Chondrocyte (in vitro differentiated cells): ENCODE measurements at regions not wholly inside any gene's neighbourhood (a gene's known extent, or its start where the extent isn't known, plus 50 kb on each side); places are given as distances from the start of the nearest gene placed in this dataset.

Source experiments
- DNase-seq: peaks from one replicate; pipeline ENCODE4 v3.0.0; 2021; ENCODE audit warnings: mixed read lengths, low spot score
- H3K27ac Mint-ChIP-seq: one replicate; pipeline ENCODE4 v1.8.0; 2021; ENCODE audit warnings: mild to moderate bottlenecking, moderate library complexity, mixed read lengths; ENCODE audit not compliant: unreplicated experiment
- H3K27me3 Mint-ChIP-seq: 2 replicates; pipeline ENCODE4 v1.8.0; 2021; ENCODE audit warnings: low read depth, mixed read lengths
- H3K36me3 Mint-ChIP-seq: 2 replicates; pipeline ENCODE4 v1.8.0; 2021; ENCODE audit warnings: low read depth, mixed read lengths
- H3K4me1 Mint-ChIP-seq: 2 replicates; pipeline ENCODE4 v1.8.0; 2021; ENCODE audit warnings: low read depth, mild to moderate bottlenecking, mixed read lengths
- H3K4me3 Mint-ChIP-seq: one replicate; pipeline ENCODE4 v1.8.0; 2021; ENCODE audit warnings: mild to moderate bottlenecking, moderate library complexity, mixed read lengths; ENCODE audit not compliant: unreplicated experiment
- H3K9me3 Mint-ChIP-seq: 2 replicates; pipeline ENCODE4 v1.8.0; 2021; ENCODE audit warnings: low read depth, mixed read lengths
- TF ChIP-seq, protein P1 (sequence below): fragments of 200-600 bp; sonication (generic); IDR thresholded peaks from 2 replicates; pipeline ENCODE4 v1.5.0; 2021; ENCODE audit warnings: antibody characterized with exemption, mild to moderate bottlenecking, moderate library complexity

DNA sequence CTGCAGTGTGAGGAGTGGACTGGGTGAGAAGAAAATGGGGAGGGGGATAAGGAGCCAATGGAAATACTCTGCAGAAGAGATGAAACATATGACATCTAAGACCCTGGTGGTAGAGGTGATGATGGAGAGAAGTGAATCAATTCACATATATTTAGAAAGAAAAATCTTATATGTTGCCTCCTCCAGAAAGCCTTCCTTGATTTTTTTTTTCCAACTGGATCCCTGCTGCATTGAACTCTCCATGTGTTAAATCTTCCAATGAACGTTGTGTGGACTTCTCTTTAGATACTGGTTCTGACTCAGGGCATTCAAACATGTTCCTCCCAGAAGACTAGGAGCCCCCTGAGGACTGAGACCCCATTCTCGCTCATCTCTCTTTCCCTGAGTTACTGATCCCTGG is 348.3 kb downstream of the TSHZ3 start:
- no peak for DNase-seq
- Mint-ChIP-seq H3K36me3 (no peaks in the 10 kb centered on the region), H3K27ac (no peak overlapping the region), H3K27me3 (peaks cover 6% of the 10 kb centered on the region), H3K9me3 (no peaks in the 10 kb centered on the region), H3K4me3 (no peak overlapping the region), H3K4me1 (no peaks in the 10 kb centered on the region)
- TF ChIP-seq, protein P1, sequence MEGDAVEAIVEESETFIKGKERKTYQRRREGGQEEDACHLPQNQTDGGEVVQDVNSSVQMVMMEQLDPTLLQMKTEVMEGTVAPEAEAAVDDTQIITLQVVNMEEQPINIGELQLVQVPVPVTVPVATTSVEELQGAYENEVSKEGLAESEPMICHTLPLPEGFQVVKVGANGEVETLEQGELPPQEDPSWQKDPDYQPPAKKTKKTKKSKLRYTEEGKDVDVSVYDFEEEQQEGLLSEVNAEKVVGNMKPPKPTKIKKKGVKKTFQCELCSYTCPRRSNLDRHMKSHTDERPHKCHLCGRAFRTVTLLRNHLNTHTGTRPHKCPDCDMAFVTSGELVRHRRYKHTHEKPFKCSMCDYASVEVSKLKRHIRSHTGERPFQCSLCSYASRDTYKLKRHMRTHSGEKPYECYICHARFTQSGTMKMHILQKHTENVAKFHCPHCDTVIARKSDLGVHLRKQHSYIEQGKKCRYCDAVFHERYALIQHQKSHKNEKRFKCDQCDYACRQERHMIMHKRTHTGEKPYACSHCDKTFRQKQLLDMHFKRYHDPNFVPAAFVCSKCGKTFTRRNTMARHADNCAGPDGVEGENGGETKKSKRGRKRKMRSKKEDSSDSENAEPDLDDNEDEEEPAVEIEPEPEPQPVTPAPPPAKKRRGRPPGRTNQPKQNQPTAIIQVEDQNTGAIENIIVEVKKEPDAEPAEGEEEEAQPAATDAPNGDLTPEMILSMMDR, result no peak

DNA sequence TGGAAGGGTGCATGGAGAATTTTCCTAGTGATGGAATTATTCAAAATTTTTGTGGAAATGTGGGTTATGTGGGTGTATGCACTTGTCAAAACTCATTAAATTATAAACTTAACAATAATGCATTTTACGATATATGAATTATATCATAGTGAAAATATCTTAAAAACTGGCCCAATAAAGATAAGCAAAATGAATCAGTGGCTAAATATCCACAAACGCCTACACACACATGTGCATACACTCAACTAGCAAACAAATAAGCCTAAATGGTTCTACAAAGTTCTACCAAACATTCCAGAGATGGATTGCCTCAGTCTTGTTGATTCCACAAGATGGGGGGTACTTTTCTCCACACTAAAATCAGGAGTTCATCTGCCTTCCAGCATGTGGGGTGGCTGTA is 349.5 kb downstream of the TSHZ3 start:
- peaks cover 6% of the 10 kb centered on the region for H3K27me3 Mint-ChIP-seq
- DNase-seq, result no peak

DNA sequence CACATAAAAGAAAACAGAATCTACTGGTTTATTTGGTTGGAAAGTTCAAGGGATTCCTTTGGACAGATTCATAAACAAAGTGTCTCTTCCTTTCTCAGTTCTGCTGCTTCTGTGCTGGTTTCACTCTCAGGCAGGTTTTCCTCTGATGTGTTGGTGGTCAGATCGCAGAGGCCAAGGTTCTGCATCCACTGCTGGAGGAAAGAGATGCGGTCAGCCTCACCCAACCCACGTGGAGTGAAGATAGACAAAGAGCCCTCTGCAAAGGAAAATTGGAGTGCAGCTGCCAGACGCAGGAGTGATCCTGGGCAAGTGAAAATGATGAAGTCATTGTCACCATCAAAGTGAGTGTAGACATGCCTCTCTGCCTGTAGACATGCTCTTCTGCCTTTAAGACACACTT is 352.0 kb downstream of the TSHZ3 start:
- TF ChIP-seq, protein P1, result no peak
- Mint-ChIP-seq H3K4me1 (no peaks in the 10 kb centered on the region), H3K27ac (no peak overlapping the region), H3K9me3 (no peaks in the 10 kb centered on the region), H3K4me3 (no peak overlapping the region), H3K36me3 (no peaks in the 10 kb centered on the region), H3K27me3 (peaks cover 6% of the 10 kb centered on the region)
- no peak for DNase-seq

More for the DNA sequence above, 349.5 kb downstream of the TSHZ3 start:
- Mint-ChIP-seq H3K36me3 (no peaks in the 10 kb centered on the region), H3K4me3 (no peak overlapping the region), H3K9me3 (no peaks in the 10 kb centered on the region), H3K27ac (no peak overlapping the region), H3K4me1 (no peaks in the 10 kb centered on the region)
- TF ChIP-seq, protein P1, result no peak

DNA sequence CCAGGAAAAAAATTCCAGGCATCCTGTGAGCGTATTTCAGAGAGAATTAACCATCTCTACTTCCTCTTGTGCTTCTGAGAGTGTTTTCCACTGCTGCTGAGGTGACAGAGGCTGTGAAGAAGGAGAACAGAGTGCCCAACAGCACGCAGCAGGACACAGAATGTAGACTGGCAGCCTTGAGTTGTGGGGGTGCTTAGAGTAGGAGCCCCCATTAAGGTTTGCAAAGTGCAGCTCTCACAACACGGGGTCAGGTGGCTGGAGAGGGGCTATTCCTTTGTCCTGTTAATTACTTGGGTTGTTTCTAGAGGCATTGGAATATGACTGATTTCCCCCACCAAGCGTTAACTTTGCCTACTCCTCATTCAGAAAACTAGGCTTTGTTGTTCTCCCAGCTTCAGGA is 370.6 kb downstream of the TSHZ3 start:
- Mint-ChIP-seq H3K27me3 (peaks cover 12% of the 10 kb centered on the region), H3K36me3 (no peaks in the 10 kb centered on the region), H3K4me3 (no peak overlapping the region), H3K27ac (no peak overlapping the region), H3K4me1 (no peaks in the 10 kb centered on the region), H3K9me3 (peaks cover 10% of the 10 kb centered on the region)
- TF ChIP-seq, protein P1, result no peak
- no peak for DNase-seq

DNA sequence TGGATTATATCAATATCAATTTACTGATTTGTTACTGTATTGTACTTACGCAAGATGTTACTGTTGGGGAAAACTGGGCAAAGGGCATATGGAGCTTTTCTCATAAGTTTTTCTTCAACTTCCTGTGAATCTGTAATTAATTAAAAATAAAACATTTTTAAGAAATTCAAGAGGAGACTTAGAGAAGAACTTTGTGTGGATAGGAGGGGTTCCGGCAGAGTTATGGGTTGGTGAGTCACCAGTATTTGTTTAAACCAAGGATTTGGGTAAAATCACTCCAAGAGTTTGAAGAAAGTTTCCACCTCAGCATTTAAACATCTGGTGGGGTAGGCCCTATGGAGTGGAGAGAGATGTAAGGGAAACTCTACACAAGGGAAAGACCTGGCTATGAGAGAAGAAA is 379.6 kb downstream of the TSHZ3 start:
- peaks cover 6% of the 10 kb centered on the region for H3K27me3 Mint-ChIP-seq
- no peaks in the 10 kb centered on the region for H3K4me1 Mint-ChIP-seq
- no peaks in the 10 kb centered on the region for H3K9me3 Mint-ChIP-seq
- H3K36me3 Mint-ChIP-seq, result no peaks in the 10 kb centered on the region
- H3K27ac Mint-ChIP-seq, result no peak overlapping the region
- no peak overlapping the region for H3K4me3 Mint-ChIP-seq
- DNase-seq, result no peak
- TF ChIP-seq, protein P1, result no peak
